ENCODE measurements at regions not wholly inside any gene's neighbourhood (a gene's known extent, or its start where the extent isn't known, plus 50 kb on each side); places are given as distances from the start of the nearest gene placed in this dataset.
A peak's percentile ranks its signal among the peaks of the same experiment; 100 is the strongest.

DNA sequence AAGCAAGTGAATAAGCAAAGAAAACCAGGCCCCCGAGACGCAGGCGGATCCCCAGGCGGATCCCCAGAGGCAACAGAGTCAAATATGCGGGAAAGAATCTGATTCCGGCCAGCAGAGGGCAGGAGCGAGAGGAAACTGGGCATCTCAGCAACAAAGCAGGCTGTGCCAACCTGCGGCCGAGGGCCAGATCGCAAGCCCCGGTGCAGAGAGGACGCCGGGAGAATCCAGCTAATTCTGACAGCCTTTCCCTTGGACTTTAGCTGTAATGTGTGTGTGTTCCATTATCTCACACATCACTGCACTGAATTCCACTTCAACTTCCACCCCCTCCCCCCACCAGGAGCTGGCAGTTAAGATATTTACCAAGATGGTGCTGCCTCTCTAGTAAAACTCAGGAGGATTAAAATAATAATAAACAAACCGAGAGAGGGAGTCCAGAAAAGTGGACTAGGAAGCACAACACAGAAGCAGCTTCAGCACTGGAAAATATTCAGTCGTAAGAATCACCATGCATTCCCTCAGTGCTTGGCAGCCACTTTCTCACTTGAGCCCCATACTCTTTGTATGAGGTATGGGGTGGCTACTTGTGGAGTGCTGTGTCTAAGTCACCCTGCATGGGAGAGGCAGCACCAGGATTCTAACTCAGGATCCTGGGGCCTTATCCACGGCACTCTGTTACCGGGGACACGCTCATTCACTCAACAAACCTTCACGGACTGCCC is 66.2 kb upstream of the SNX9 start:
- peak; percentile 70 for DNase-seq (ENCODE audit: low read depth)

DNA sequence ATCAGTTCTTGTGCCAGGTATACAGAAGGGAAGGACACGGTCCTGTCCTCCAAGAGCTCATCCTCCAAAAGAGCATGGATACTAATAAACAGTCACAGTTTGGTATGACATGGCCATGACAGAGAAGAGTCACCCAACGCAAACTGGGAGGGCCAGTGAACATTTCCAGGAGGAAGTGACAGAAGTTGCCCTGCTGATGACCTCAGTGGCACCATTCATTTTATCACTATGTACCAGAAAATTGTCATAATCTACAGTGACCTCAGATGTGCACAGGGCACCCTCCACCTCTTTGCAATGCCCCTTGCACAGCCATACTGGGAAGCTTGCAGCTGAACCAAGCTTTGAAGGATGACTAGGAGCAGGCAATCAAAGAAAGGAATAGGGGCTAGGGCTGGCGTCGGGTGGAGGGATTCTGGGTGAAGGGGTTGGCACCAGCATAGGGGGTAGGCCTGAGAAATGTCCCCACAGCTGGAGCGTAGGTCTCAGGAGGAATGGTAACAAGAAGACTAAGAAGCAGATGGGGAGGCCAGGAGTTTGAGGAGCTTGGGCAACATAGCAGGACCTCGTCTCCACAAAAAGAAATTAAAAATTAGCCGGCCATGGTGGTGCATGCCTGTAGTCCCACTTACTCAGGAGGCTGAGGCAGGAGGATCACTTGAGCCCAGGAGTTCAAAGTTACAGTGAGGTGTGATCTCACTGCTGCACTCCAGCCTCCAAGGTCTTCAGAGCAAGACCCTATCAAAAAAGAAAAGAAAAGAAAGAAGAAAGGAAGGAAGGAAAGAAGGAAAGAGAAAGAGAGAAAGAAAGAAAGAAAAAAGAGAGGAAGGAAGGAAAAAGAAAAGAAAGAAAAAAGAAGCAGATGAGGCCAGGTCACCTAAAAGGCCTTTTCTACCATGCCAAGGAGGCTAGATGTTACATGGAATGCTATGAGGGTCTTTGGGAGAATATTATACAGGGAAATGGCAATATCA is 65.3 kb upstream of the SNX9 start:
- DNase-seq (ENCODE audit: low read depth), result no peak

- DNase-seq (ENCODE audit: low read depth), result no peak
Measured at GRCh38 chr6:157758516-157759023, 64.5 kb upstream of the SNX9 start.

- no peak for DNase-seq (ENCODE audit: low read depth)
Measured at GRCh38 chr6:157759028-157759427, 64.0 kb upstream of the SNX9 start.

- DNase-seq (ENCODE audit: low read depth), result no peak
Measured at GRCh38 chr6:157760137-157760536, 62.9 kb upstream of the SNX9 start.

DNA sequence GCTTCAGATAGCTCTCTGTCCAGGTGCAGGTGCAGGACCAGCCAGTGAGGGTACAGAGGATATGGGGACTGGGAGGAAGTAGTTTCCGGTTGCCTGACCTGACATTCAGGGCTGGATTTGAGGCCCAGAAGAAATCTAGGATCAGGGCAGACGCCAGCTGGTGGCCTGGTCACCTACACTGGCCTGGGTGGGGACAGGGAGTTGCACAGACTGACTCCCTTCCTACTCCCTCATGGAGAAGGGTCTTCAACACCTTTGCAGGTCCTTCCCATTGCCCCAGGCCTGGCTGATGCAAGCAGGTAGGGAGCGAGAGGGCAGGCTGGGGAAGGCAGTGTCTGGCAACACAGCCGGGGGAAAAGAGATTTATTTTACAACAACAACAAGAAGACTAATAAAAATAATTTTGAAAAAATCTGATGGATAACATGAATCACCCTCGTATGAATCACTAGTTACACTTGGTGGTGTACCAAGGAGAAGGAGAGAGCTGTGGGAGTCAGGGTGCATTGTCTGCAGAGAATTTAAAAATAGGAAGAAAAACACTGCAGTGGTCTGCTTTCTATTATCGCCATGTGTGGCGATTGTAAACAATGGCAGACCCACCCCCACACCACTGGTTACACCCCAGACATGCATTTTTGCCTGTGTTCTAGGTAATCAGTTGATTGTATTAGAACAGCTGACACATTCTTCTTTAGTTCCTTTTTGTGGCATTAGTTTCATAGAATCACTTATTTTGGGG is 62.3 kb upstream of the SNX9 start:
- DNase-seq (ENCODE audit: low read depth), result peak; percentile 41

DNA sequence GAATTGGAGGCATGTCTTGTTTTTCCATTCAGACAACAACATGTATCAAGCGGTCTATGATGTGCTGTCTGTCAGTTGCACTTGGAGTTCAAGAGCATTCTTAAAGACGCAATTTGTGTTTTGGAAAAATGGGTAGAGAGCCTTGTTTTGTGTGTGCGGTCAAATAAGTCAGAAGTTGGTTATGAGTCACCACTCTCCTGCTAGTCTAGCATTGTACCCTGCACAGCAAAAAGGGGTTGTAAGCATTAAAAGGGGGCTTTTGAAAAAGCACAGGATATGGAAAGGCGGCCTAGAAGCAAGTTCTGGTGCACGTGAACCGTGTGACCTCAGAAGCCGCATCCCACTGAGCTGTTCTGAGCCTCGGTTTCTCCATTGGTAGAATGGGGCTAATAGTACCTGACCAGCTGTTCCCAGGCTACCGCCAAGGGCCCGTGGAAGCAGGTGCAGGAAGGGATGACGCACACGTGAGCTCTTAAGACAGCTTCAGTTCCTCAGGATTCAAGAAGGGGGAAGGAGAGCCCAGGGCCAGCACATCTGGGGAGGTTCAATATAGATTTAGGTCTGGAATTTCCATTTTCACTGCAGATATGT is 61.6 kb upstream of the SNX9 start:
- peak; percentile 33 for DNase-seq (ENCODE audit: low read depth)

DNA sequence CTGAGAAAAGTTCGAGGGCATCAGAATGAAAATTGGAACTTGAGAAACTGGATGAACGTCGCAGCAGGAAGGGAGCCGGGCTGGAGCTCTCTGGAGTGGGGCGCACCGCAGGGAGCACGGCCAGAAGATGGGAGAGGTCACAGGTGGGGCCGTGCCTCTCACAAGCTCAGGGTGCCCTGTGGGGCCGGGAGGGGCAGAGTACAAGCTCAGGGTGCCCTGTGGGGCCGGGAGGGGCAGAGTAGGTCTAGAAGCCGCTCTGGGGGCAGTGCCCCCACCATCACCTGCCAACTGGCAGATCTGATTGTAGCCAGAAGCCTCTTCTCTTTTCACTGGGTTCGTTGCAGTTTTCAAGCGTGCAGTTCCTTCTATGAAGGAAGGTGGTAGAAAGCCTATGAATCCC is 61.1 kb upstream of the SNX9 start:
- no peak for DNase-seq (ENCODE audit: low read depth)

- no peak for DNase-seq (ENCODE audit: low read depth)
Measured at GRCh38 chr6:157762636-157763035, 60.4 kb upstream of the SNX9 start.

GRCh38 chr6:157763129-157763903 is 59.7 kb upstream of the SNX9 start:
- DNase-seq (ENCODE audit: low read depth), result no peak

DNA sequence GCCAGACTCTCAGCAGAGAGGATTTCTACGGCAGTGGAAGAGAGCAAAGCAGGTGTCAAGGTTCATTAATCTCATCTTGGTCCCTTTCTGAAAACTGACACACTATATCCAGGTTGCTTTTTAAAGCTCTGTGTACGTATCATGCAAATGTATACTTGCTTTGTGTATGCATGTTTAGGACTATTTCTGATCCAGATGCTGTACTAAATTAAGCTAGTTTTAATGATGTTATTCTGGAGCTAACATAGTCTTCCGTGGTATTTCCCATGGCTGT is 59.2 kb upstream of the SNX9 start:
- DNase-seq (ENCODE audit: low read depth), result no peak

GRCh38 chr6:157764178-157765068 is 58.6 kb upstream of the SNX9 start:
- DNase-seq (ENCODE audit: low read depth), result peak; percentile 73

DNA sequence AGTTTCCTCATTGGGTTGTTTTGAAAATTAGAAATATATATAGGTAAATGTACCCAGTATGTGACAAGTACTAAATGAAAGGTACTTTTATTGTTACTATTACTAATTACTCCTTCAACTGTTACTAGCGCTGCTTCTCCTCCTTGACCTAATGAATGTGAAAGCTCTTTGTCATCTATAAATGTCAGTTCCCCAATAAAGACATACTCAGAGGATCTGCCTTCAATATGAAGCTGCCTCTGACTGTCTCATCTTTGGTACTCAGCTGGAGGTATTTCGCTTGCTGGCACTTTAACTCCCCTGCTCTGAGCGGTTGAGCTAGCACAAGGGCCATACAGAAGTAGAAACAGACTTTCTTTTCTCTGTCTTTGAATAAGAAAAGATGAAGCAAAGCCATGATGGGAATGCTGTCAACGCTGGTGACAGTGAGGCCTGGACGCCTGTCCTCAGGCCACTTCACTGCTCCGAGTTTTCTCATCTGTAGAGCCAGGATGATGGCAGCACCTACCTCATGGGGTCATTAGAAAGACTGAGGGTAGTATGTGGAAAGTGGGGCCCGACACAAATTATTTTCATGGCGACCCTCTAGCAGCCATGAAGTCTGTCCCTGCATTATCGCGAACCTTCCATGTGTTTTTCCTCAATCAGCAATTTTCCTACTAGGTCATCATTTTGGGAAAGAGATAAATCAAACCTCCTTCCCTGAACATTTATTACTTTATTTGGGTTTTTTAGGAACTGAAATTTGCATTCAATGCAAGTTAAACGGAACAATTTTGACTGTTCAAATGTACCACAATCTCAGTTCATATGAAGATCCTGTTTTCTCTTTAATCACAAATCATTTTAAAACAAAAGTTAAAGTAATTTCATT is 55.9 kb upstream of the SNX9 start:
- no peak for DNase-seq (ENCODE audit: low read depth)

GRCh38 chr6:157767775-157768156 is 55.3 kb upstream of the SNX9 start:
- no peak for DNase-seq (ENCODE audit: low read depth)

DNA sequence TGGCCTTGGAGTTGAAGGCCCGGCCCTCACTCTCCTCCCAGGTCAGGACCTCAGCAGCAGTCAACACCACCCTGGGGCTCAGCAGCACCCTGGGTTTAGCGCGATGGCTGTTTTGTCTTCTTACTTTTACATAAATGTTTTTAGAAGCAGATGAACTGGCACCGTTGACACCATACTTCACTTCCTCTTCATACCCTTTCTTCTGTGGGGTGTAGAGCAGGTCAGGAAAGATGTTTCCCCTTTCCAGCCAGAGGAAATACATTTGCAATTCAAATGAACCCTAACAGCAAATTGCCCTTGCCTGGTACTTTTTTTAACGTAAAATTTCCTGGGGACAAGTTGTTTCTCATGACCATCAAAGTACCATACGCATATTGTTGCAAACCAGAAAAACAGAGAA is 54.7 kb upstream of the SNX9 start:
- no peak for DNase-seq (ENCODE audit: low read depth)

GRCh38 chr6:157768863-157769551 is 54.0 kb upstream of the SNX9 start:
- DNase-seq (ENCODE audit: low read depth), result no peak

DNA sequence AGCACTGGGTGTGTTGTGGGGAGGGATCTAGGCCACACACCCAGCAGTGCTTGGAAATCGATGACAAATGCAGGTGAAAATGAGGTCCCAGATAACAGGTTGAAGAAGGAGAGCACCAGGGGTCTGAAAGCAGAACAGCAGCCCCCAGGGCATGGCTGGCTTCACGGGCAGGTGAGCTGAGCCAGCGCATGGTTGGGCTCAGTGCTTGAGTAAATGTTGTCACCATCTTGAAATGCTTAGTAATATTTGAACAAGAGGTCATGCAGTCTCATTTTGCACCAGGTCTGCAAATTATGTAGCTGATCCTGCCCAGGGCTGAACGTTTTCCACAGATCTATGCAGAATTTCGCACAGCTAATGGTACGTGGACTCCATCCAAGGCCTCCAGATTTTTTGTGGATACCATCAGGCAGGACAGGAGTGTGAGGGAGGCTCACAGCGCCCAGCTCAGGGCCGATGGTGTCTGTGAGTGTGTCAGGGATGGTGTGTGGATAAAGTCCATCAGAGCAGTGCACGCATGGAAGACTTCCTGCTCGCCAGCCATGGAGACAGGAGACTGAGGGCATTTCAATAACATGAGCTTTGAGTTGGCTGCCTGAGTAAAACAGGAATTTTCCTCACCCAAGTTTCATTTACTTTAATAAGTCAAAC is 53.1 kb upstream of the SNX9 start:
- DNase-seq (ENCODE audit: low read depth), result no peak

GRCh38 chr6:157770946-157771345 is 52.1 kb upstream of the SNX9 start:
- DNase-seq (ENCODE audit: low read depth), result no peak
